Fibroblast of lung (primary cell): ENCODE measurements at regions not wholly inside any gene's neighbourhood (a gene's known extent, or its start where the extent isn't known, plus 50 kb on each side); places are given as distances from the start of the nearest gene placed in this dataset.

Experiments used
- DNase-seq, 2 donors: peaks; one replicate each; pipeline versions ENCODE4 v3.0.0 to v3.0.0-alpha.2; 2010; ENCODE audit warnings: low read depth in 2 of 2
- H2AFZ ChIP-seq: 2 replicates; pipeline ENCODE4 v1.5.1; 2012; ENCODE audit warnings: low read length, control low read depth, inconsistent platforms
- H3K27ac ChIP-seq: 2 replicates; pipeline ENCODE4 v1.5.1; 2011; ENCODE audit warnings: low read length, control low read depth; ENCODE audit not compliant: insufficient read depth
- H3K27me3 ChIP-seq: 2 replicates; pipeline ENCODE4 v1.5.1; 2011; ENCODE audit warnings: mild to moderate bottlenecking, low read length; ENCODE audit not compliant: control insufficient read depth, insufficient read depth
- H3K36me3 ChIP-seq: 2 replicates; pipeline ENCODE4 v1.5.1; 2011; ENCODE audit warnings: low read length; ENCODE audit not compliant: control insufficient read depth, insufficient read depth
- H3K4me1 ChIP-seq: 2 replicates; pipeline ENCODE4 v1.5.1; 2011; ENCODE audit warnings: low read length; ENCODE audit not compliant: control insufficient read depth, insufficient read depth; ENCODE audit errors: extremely low read depth
- H3K4me2 ChIP-seq: 2 replicates; pipeline ENCODE4 v1.5.1; 2011; ENCODE audit warnings: low read length, control low read depth; ENCODE audit not compliant: insufficient read depth; ENCODE audit errors: extremely low read depth
- H3K4me3 ChIP-seq, 4 experiments: fragments of 200-600 bp in 1 of 4; sonication (generic) in 1 of 4; replicated peaks in 1 of 4; 2 replicates each; pipeline ENCODE4 v1.5.1; 2011 to 2016; ENCODE audit warnings: low read length in 4 of 4, low read depth in 3 of 4, mild to moderate bottlenecking in 3 of 4, control low read depth in 2 of 4, inconsistent platforms in 1 of 4, mixed read lengths in 1 of 4; ENCODE audit not compliant: insufficient read depth in 1 of 4; ENCODE audit errors: control extremely low read depth in 1 of 4
- H3K79me2 ChIP-seq: 2 replicates; pipeline ENCODE4 v1.5.1; 2012; ENCODE audit warnings: mild to moderate bottlenecking, low read length, inconsistent platforms; ENCODE audit not compliant: control insufficient read depth, insufficient read depth
- H3K9ac ChIP-seq: 2 replicates; pipeline ENCODE4 v1.5.1; 2011; ENCODE audit warnings: mild to moderate bottlenecking, low read length, control low read depth; ENCODE audit not compliant: insufficient read depth
- H3K9me3 ChIP-seq: 2 replicates; pipeline ENCODE4 v1.5.1; 2012; ENCODE audit warnings: low read depth, low read length; ENCODE audit not compliant: control insufficient read depth, insufficient read depth
- H4K20me1 ChIP-seq: 2 replicates; pipeline ENCODE4 v1.5.1; 2011; ENCODE audit warnings: low read length; ENCODE audit not compliant: control insufficient read depth, insufficient read depth; ENCODE audit errors: extremely low read depth
- CTCF ChIP-seq, 2 donors: IDR thresholded peaks in 1 of 2; conservative IDR thresholded peaks in 1 of 2; 1 replicate in 1 of 2; 2 replicates in 1 of 2; pipeline ENCODE4 v1.5.1; 2011 to 2012; ENCODE audit warnings: low read length in 2 of 2, control low read depth in 1 of 2, inconsistent platforms in 1 of 2, low read depth in 1 of 2, mild to moderate bottlenecking in 1 of 2
- EZH2 ChIP-seq: IDR thresholded peaks from 2 replicates; pipeline ENCODE4 v1.5.1; 2012; ENCODE audit warnings: low read length, control low read depth, mild to moderate bottlenecking; ENCODE audit errors: missing control alignments

- no peaks in the 10 kb centered on the region for H4K20me1 ChIP-seq
- no peak overlapping the region for H2AFZ ChIP-seq
- H3K9ac ChIP-seq, result no peak overlapping the region
- H3K79me2 ChIP-seq, result no peaks in the 10 kb centered on the region
- TF ChIP-seq EZH2, result no peak
- TF ChIP-seq CTCF (conservative IDR thresholded peaks at IDR 0.05 in 1 of 2, IDR thresholded peaks at IDR 0.05 in 1 of 2; ENCODE audit: low read depth in 1 of 2, low read length in 2 of 2), result no peak
- no peak overlapping the region for H3K4me2 ChIP-seq
- H3K36me3 ChIP-seq, result no peaks in the 10 kb centered on the region
- H3K4me1 ChIP-seq, result peaks cover 8% of the 10 kb centered on the region
- peak overlapping the region; percentile 70 for H3K27ac ChIP-seq
- H3K27me3 ChIP-seq, result no peaks in the 10 kb centered on the region
- H3K9me3 ChIP-seq, result no peaks in the 10 kb centered on the region
- no peak overlapping the region for H3K4me3 ChIP-seq
- peak; percentile 54 to 95 for DNase-seq
Observed at GRCh38 chr5:145362266-145362665, 472.9 kb downstream of the PRELID2 start.

- no peak overlapping the region for H2AFZ ChIP-seq
- no peaks in the 10 kb centered on the region for H3K27me3 ChIP-seq
- TF ChIP-seq CTCF (conservative IDR thresholded peaks at IDR 0.05 in 1 of 2, IDR thresholded peaks at IDR 0.05 in 1 of 2; ENCODE audit: low read depth in 1 of 2, low read length in 2 of 2) (no peak), EZH2 (no peak)
- DNase-seq, result peak; percentile 2 to 39
- no peaks in the 10 kb centered on the region for H3K79me2 ChIP-seq
- H3K27ac ChIP-seq, result peak overlapping the region; percentile 70
- H4K20me1 ChIP-seq, result no peaks in the 10 kb centered on the region
- no peak overlapping the region for H3K4me3 ChIP-seq
- peaks cover 8% of the 10 kb centered on the region for H3K4me1 ChIP-seq
- H3K9ac ChIP-seq, result no peak overlapping the region
- H3K4me2 ChIP-seq, result no peak overlapping the region
- no peaks in the 10 kb centered on the region for H3K36me3 ChIP-seq
- H3K9me3 ChIP-seq, result no peaks in the 10 kb centered on the region
Observed at GRCh38 chr5:145360936-145361335, 474.2 kb downstream of the PRELID2 start.

- H3K79me2 ChIP-seq, result no peaks in the 10 kb centered on the region
- H3K27ac ChIP-seq, result no peak overlapping the region
- DNase-seq, result peak; percentile 7 to 92
Observed at GRCh38 chr5:145350513-145350912, 484.6 kb downstream of the PRELID2 start.

More at GRCh38 chr5:145350513-145350912, 484.6 kb downstream of the PRELID2 start:
- Histone ChIP-seq H3K9ac (no peak overlapping the region), H3K4me3 (no peak overlapping the region), H3K36me3 (no peaks in the 10 kb centered on the region), H3K27me3 (no peaks in the 10 kb centered on the region), H4K20me1 (no peaks in the 10 kb centered on the region), H3K4me1 (peaks cover 5% of the 10 kb centered on the region), H3K4me2 (no peak overlapping the region), H2AFZ (no peak overlapping the region), H3K9me3 (no peaks in the 10 kb centered on the region)
- no peak for TF ChIP-seq EZH2
- no peak for TF ChIP-seq CTCF (conservative IDR thresholded peaks at IDR 0.05 in 1 of 2, IDR thresholded peaks at IDR 0.05 in 1 of 2; ENCODE audit: low read depth in 1 of 2, low read length in 2 of 2)
